ENCODE measurements at regions not wholly inside any gene's neighbourhood (a gene's known extent, or its start where the extent isn't known, plus 50 kb on each side); places are given as distances from the start of the nearest gene placed in this dataset.

DNA sequence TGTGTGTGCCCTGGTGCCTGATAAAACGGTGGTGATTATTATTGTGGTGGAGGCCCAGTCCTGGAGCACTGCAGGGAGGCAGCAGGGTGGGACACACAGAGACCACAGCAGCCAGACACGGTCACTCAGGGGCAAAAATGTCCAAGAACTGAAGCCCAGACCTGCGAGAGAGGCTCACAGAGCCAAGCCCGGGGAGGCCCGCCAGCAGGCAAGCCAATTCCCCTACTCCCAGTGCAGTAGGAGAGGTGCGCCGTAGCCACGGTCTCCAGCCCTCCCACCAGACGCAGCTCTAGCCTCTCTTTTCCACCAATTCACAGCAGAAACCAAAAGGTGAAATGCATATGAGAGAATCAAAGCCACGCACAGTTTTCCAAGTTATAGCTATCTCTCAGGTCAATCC is 179.4 kb upstream of the TAB2 start:
- TF ChIP-seq, protein P1, sequence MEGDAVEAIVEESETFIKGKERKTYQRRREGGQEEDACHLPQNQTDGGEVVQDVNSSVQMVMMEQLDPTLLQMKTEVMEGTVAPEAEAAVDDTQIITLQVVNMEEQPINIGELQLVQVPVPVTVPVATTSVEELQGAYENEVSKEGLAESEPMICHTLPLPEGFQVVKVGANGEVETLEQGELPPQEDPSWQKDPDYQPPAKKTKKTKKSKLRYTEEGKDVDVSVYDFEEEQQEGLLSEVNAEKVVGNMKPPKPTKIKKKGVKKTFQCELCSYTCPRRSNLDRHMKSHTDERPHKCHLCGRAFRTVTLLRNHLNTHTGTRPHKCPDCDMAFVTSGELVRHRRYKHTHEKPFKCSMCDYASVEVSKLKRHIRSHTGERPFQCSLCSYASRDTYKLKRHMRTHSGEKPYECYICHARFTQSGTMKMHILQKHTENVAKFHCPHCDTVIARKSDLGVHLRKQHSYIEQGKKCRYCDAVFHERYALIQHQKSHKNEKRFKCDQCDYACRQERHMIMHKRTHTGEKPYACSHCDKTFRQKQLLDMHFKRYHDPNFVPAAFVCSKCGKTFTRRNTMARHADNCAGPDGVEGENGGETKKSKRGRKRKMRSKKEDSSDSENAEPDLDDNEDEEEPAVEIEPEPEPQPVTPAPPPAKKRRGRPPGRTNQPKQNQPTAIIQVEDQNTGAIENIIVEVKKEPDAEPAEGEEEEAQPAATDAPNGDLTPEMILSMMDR (IDR thresholded peaks at IDR 0.05) = no peak
- no peak for TF ChIP-seq POLR2A (IDR thresholded peaks at IDR 0.05)

All from breast epithelium (tissue), 3 donors.